ENCODE measurements at regions not wholly inside any gene's neighbourhood (a gene's known extent, or its start where the extent isn't known, plus 50 kb on each side); places are given as distances from the start of the nearest gene placed in this dataset.
"Not testable (repeated sequence)": the region's sequence is repeated elsewhere in the genome, so short reads cannot be mapped to it uniquely, and the experiment has no call there.

GRCh38 chr7:98785929-98786571, 83.8 kb downstream of the TMEM130 start:
- Mint-ChIP-seq H3K27ac (no peak overlapping the region), H3K27me3 (peaks cover 1% of the 10 kb centered on the region), H3K9me3 (no peaks in the 10 kb centered on the region), H3K4me3 (no peak overlapping the region), H3K36me3 (no peaks in the 10 kb centered on the region), H3K4me1 (ENCODE audit: low read depth) (no peaks in the 10 kb centered on the region)
- ChIA-PET POLR2A (interaction anchor here (0.6 kb wide), 1 partner anchor 19 kb away, joined by 4 read pairs; no protein-coding TSS in a partner anchor), CTCF (no interaction called here)
- intact Hi-C loops (cut with micrococcal nuclease), result no loop called here
- no peak for DNase-seq

GRCh38 chr7:98788966-98789365, 80.8 kb downstream of the TMEM130 start:
- CTCF ChIA-PET, result no interaction called here
- Mint-ChIP-seq H3K9me3 (no peaks in the 10 kb centered on the region), H3K27ac (no peak overlapping the region), H3K4me1 (ENCODE audit: low read depth) (no peaks in the 10 kb centered on the region), H3K4me3 (no peak overlapping the region), H3K27me3 (peaks cover 4% of the 10 kb centered on the region), H3K36me3 (no peaks in the 10 kb centered on the region)
- no peak for DNase-seq
- intact Hi-C loops (cut with micrococcal nuclease), result no loop called here
- POLR2A ChIA-PET, result no interaction called here

GRCh38 chr7:98794453-98794852, 75.4 kb downstream of the TMEM130 start:
- POLR2A ChIA-PET; H3K4me3 Mint-ChIP-seq; DNase-seq; CTCF ChIA-PET; intact Hi-C loops (cut with micrococcal nuclease); H3K27ac Mint-ChIP-seq; H3K36me3 Mint-ChIP-seq; H3K4me1 Mint-ChIP-seq (ENCODE audit: low read depth); H3K9me3 Mint-ChIP-seq; H3K27me3 Mint-ChIP-seq: not testable (repeated sequence)

- H3K27ac Mint-ChIP-seq, result no peak overlapping the region
- POLR2A ChIA-PET, result no interaction called here
- H3K4me1 Mint-ChIP-seq (ENCODE audit: low read depth), result peaks cover 3% of the 10 kb centered on the region
- H3K27me3 Mint-ChIP-seq, result peaks cover 3% of the 10 kb centered on the region
- CTCF ChIA-PET, result no interaction called here
- no peak for DNase-seq
- no peak overlapping the region for H3K4me3 Mint-ChIP-seq
- H3K9me3 Mint-ChIP-seq, result peaks cover 12% of the 10 kb centered on the region
- intact Hi-C loops (cut with micrococcal nuclease), result no loop called here
- H3K36me3 Mint-ChIP-seq, result no peaks in the 10 kb centered on the region
Observed at GRCh38 chr7:98795741-98796493, 73.9 kb downstream of the TMEM130 start.
